Lower leg skin (tissue), 4 donors: ENCODE measurements at regions not wholly inside any gene's neighbourhood (a gene's known extent, or its start where the extent isn't known, plus 50 kb on each side); places are given as distances from the start of the nearest gene placed in this dataset.

Experiments used
- DNase-seq, 2 donors: peaks; one replicate each; pipeline ENCODE4 v3.0.0-alpha.2; 2019; ENCODE audit warnings: low spot score in 2 of 2
- H3K4me3 ChIP-seq: fragments of 200-600 bp; sonication (generic); 2 replicates; pipeline ENCODE4 v1.5.1; 2017; ENCODE audit warnings: mild to moderate bottlenecking, low read depth; ENCODE audit not compliant: poor library complexity, severe bottlenecking
- CTCF ChIP-seq, 3 donors: fragments of 450-650 bp; IDR thresholded peaks; one replicate each; pipeline ENCODE4 v1.5.1; 2016; ENCODE audit warnings: antibody characterized with exemption in 3 of 3, mild to moderate bottlenecking in 3 of 3, moderate library complexity in 2 of 3
- POLR2A ChIP-seq, 2 donors: fragments of 450-650 bp; IDR thresholded peaks; one replicate each; pipeline ENCODE4 v1.6.1; 2016 to 2017; ENCODE audit warnings: antibody characterized with exemption in 2 of 2, mild to moderate bottlenecking in 1 of 2, moderate library complexity in 1 of 2
- WGBS, 2 donors: methylation state at CpG; one replicate each; pipeline ENCODE4 v1.1.5; 2018; 5-methylcytosine and 5-hydroxymethylcytosine counted together
- intact Hi-C: fragments of 100-400 bp; cut with DNase I; formaldehyde crosslinking; loops from one replicate; pipeline ENCODE4 v1.15.0; 2023; ENCODE audit warnings: low total_unique reads

GRCh38 chr16:54582631-54583250 is 296.2 kb upstream of the IRX3 start:
- intact Hi-C loops = no loop called here
- no peak for DNase-seq
- 81 to 84% methylated on average over 10 to 11 of the region's 11 CpGs for WGBS, 2 donors
- H3K4me3 ChIP-seq = no peak overlapping the region
- TF ChIP-seq CTCF (IDR thresholded peaks at IDR 0.05) = no peak
- no peak for TF ChIP-seq POLR2A (IDR thresholded peaks at IDR 0.05)

- intact Hi-C loops = no loop called here
- 52% methylated on average over 2 of the region's 2 CpGs for WGBS, 2 donors
- no peak for DNase-seq
- no peak overlapping the region for H3K4me3 ChIP-seq
- TF ChIP-seq POLR2A (IDR thresholded peaks at IDR 0.05) (no peak), CTCF (IDR thresholded peaks at IDR 0.05) (no peak)
These were observed 292.6 kb upstream of the IRX3 start for GRCh38 chr16:54579106-54579728.

GRCh38 chr16:54577651-54578128 is 291.1 kb upstream of the IRX3 start:
- no peak overlapping the region for H3K4me3 ChIP-seq
- intact Hi-C loops = no loop called here
- TF ChIP-seq POLR2A (IDR thresholded peaks at IDR 0.05) (no peak), CTCF (IDR thresholded peaks at IDR 0.05) (no peak)
- WGBS, 2 donors = 80 to 85% methylated on average over 15 of the region's 15 CpGs
- peak in 1 of 2 donors; percentile 80 for DNase-seq

- TF ChIP-seq POLR2A (IDR thresholded peaks at IDR 0.05) = no peak
- TF ChIP-seq CTCF (IDR thresholded peaks at IDR 0.05) = no peak
- no peak overlapping the region for H3K4me3 ChIP-seq
- intact Hi-C loops = no loop called here
- DNase-seq = no peak
- WGBS, 2 donors = 85% methylated on average over 4 of the region's 4 CpGs
These were observed 290.2 kb upstream of the IRX3 start for GRCh38 chr16:54576785-54577184.

GRCh38 chr16:54568906-54569807 is 282.6 kb upstream of the IRX3 start:
- no peak for TF ChIP-seq CTCF (IDR thresholded peaks at IDR 0.05)
- TF ChIP-seq POLR2A (IDR thresholded peaks at IDR 0.05) = no peak
- intact Hi-C loops = no loop called here
- no peak for DNase-seq
- H3K4me3 ChIP-seq = no peak overlapping the region
- 44 to 46% methylated on average over 9 of the region's 9 CpGs for whole genome bisulfite sequencing, 2 donors
